ENCODE measurements at regions not wholly inside any gene's neighbourhood (a gene's known extent, or its start where the extent isn't known, plus 50 kb on each side); places are given as distances from the start of the nearest gene placed in this dataset.

DNA sequence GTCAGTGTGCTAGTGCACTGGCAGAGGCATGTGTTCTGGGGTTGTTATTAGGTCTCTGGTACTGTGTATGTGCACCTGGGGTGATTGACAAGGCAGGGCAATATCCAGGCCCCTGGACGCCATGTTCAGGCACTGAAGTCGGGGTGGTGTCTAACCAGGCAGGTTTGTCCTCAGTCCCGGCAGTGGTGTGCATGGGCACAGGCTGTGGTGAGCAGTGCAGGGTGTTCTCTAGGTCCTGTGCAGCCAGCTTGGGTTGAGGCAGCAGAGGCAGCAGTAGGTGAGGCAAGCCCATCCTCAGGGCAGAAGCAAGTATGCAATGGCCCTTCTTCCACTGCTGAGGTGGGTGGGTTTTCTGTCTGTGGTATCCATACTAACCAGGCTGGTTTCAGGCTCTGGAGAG, 252.3 kb upstream of the LRRC7 start:
- H3K9me2 ChIP-seq (ENCODE audit: insufficient read depth, low read length): no peaks in the 10 kb centered on the region
- no peaks in the 10 kb centered on the region for H3K27me3 ChIP-seq (ENCODE audit: insufficient read depth, low read depth, low read length)
- no peaks in the 10 kb centered on the region for H3K79me2 ChIP-seq (replicated peaks; ENCODE audit: insufficient read depth, low read length)
- H3K9ac ChIP-seq (ENCODE audit: low read length): no peak overlapping the region
- no peak overlapping the region for H3K27ac ChIP-seq (ENCODE audit: low read length)
- no peaks in the 10 kb centered on the region for H3F3A ChIP-seq (ENCODE audit: insufficient read depth, low read length, poor library complexity, severe bottlenecking)
- H4K20me1 ChIP-seq (ENCODE audit: insufficient read depth): no peaks in the 10 kb centered on the region
- H3K36me3 ChIP-seq (ENCODE audit: insufficient read depth, low read length): no peaks in the 10 kb centered on the region
- H3K4me3 ChIP-seq (ENCODE audit: low read length): no peak overlapping the region
- no peak overlapping the region for H3K4me2 ChIP-seq (ENCODE audit: low read length)
- H3K9me3 ChIP-seq (ENCODE audit: low read length): no peaks in the 10 kb centered on the region
- no peak for TF ChIP-seq RAD21 (conservative IDR thresholded peaks at IDR 0.05)
- no peak for TF ChIP-seq TAF1 (IDR thresholded peaks at IDR 0.05; ENCODE audit: low read depth)
- TF ChIP-seq EZH2 (IDR thresholded peaks at IDR 0.05; ENCODE audit: borderline replicate concordance, insufficient read depth, low read length, poor library complexity, severe bottlenecking): no peak
- no peak for TF ChIP-seq POLR2AphosphoS5 (IDR thresholded peaks at IDR 0.05)
- TF ChIP-seq, protein P1, sequence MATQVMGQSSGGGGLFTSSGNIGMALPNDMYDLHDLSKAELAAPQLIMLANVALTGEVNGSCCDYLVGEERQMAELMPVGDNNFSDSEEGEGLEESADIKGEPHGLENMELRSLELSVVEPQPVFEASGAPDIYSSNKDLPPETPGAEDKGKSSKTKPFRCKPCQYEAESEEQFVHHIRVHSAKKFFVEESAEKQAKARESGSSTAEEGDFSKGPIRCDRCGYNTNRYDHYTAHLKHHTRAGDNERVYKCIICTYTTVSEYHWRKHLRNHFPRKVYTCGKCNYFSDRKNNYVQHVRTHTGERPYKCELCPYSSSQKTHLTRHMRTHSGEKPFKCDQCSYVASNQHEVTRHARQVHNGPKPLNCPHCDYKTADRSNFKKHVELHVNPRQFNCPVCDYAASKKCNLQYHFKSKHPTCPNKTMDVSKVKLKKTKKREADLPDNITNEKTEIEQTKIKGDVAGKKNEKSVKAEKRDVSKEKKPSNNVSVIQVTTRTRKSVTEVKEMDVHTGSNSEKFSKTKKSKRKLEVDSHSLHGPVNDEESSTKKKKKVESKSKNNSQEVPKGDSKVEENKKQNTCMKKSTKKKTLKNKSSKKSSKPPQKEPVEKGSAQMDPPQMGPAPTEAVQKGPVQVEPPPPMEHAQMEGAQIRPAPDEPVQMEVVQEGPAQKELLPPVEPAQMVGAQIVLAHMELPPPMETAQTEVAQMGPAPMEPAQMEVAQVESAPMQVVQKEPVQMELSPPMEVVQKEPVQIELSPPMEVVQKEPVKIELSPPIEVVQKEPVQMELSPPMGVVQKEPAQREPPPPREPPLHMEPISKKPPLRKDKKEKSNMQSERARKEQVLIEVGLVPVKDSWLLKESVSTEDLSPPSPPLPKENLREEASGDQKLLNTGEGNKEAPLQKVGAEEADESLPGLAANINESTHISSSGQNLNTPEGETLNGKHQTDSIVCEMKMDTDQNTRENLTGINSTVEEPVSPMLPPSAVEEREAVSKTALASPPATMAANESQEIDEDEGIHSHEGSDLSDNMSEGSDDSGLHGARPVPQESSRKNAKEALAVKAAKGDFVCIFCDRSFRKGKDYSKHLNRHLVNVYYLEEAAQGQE (IDR thresholded peaks at IDR 0.05; ENCODE audit: borderline replicate concordance): no peak
- TF ChIP-seq, protein P2, sequence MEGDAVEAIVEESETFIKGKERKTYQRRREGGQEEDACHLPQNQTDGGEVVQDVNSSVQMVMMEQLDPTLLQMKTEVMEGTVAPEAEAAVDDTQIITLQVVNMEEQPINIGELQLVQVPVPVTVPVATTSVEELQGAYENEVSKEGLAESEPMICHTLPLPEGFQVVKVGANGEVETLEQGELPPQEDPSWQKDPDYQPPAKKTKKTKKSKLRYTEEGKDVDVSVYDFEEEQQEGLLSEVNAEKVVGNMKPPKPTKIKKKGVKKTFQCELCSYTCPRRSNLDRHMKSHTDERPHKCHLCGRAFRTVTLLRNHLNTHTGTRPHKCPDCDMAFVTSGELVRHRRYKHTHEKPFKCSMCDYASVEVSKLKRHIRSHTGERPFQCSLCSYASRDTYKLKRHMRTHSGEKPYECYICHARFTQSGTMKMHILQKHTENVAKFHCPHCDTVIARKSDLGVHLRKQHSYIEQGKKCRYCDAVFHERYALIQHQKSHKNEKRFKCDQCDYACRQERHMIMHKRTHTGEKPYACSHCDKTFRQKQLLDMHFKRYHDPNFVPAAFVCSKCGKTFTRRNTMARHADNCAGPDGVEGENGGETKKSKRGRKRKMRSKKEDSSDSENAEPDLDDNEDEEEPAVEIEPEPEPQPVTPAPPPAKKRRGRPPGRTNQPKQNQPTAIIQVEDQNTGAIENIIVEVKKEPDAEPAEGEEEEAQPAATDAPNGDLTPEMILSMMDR (IDR thresholded peaks at IDR 0.05; ENCODE audit: poor library complexity, severe bottlenecking): no peak
- TF ChIP-seq SMC3 (conservative IDR thresholded peaks at IDR 0.05; ENCODE audit: poor library complexity): no peak
- TF ChIP-seq EP300 (conservative IDR thresholded peaks at IDR 0.05; ENCODE audit: poor library complexity, severe bottlenecking): no peak
- no peak for TF ChIP-seq MXI1 (conservative IDR thresholded peaks at IDR 0.05; ENCODE audit: poor library complexity, severe bottlenecking)
- no peak overlapping the region for H2AFZ ChIP-seq (ENCODE audit: low read depth, low read length)

DNA sequence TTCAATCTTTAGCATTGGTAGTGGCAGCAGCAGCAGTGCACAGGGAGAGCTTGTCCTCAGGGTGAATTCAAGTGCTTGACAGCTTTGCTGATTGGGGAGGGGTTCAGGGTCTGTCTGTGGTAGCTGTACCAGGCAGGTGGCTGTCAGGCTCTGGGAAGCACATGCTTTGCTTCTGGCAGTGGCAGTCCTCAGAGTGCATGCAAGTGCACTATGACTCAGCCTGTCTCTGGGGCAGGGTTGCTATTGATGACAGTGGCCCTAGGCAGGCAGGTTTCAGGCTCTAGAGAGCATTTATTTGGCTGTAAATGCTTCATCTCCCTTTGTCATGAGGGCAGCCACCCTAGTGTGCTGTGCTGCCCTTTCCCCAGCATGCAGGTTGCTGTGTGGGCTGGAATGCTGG, 251.9 kb upstream of the LRRC7 start:
- H3K79me2 ChIP-seq (replicated peaks; ENCODE audit: insufficient read depth, low read length): no peaks in the 10 kb centered on the region
- H4K20me1 ChIP-seq (ENCODE audit: insufficient read depth): no peaks in the 10 kb centered on the region
- H3K9me2 ChIP-seq (ENCODE audit: insufficient read depth, low read length): no peaks in the 10 kb centered on the region
- no peak overlapping the region for H3K4me2 ChIP-seq (ENCODE audit: low read length)
- H3K9me3 ChIP-seq (ENCODE audit: low read length): no peaks in the 10 kb centered on the region
- H3K27me3 ChIP-seq (ENCODE audit: insufficient read depth, low read depth, low read length): no peaks in the 10 kb centered on the region
- no peak overlapping the region for H3K4me3 ChIP-seq (ENCODE audit: low read length)
- no peaks in the 10 kb centered on the region for H3K36me3 ChIP-seq (ENCODE audit: insufficient read depth, low read length)
- no peak overlapping the region for H2AFZ ChIP-seq (ENCODE audit: low read depth, low read length)
- H3K27ac ChIP-seq (ENCODE audit: low read length): no peak overlapping the region
- H3K9ac ChIP-seq (ENCODE audit: low read length): no peak overlapping the region
- TF ChIP-seq TAF1 (IDR thresholded peaks at IDR 0.05; ENCODE audit: low read depth): no peak
- no peak for TF ChIP-seq POLR2AphosphoS5 (IDR thresholded peaks at IDR 0.05)
- TF ChIP-seq, protein P1 (IDR thresholded peaks at IDR 0.05; ENCODE audit: borderline replicate concordance): no peak
- TF ChIP-seq RAD21 (conservative IDR thresholded peaks at IDR 0.05): no peak
- TF ChIP-seq EZH2 (IDR thresholded peaks at IDR 0.05; ENCODE audit: borderline replicate concordance, insufficient read depth, low read length, poor library complexity, severe bottlenecking): no peak
- no peak for TF ChIP-seq SMC3 (conservative IDR thresholded peaks at IDR 0.05; ENCODE audit: poor library complexity)
- no peak for TF ChIP-seq MXI1 (conservative IDR thresholded peaks at IDR 0.05; ENCODE audit: poor library complexity, severe bottlenecking)
- no peak for TF ChIP-seq EP300 (conservative IDR thresholded peaks at IDR 0.05; ENCODE audit: poor library complexity, severe bottlenecking)
- TF ChIP-seq, protein P2 (IDR thresholded peaks at IDR 0.05; ENCODE audit: poor library complexity, severe bottlenecking): no peak
- no peaks in the 10 kb centered on the region for H3F3A ChIP-seq (ENCODE audit: insufficient read depth, low read length, poor library complexity, severe bottlenecking)
